Spleen (tissue), 11 donors: ENCODE measurements at regions not wholly inside any gene's neighbourhood (a gene's known extent, or its start where the extent isn't known, plus 50 kb on each side); places are given as distances from the start of the nearest gene placed in this dataset.
"Not testable (repeated sequence)": the region's sequence is repeated elsewhere in the genome, so short reads cannot be mapped to it uniquely, and the experiment has no call there.

Experiments used
- DNase-seq: peaks from one replicate; pipeline ENCODE4 v3.0.0-alpha.2; 2020
- H3K27ac ChIP-seq, 8 donors: fragments of 200-600 bp; sonication (generic) in 7 of 8; 1 replicate in 4 of 8; 2 replicates in 4 of 8; pipeline versions ENCODE4 v1.5.0 to v1.8.0; 2016 to 2021; ENCODE audit warnings: inconsistent platforms in 4 of 8, mild to moderate bottlenecking in 4 of 8, moderate library complexity in 1 of 8
- H3K27me3 ChIP-seq, 7 donors: fragments of 200-600 bp; sonication (generic) in 6 of 7; replicated peaks in 1 of 7; 1 replicate in 4 of 7; 2 replicates in 3 of 7; pipeline versions ENCODE4 v1.5.0 to v1.8.0; 2016 to 2021; ENCODE audit warnings: inconsistent platforms in 3 of 7, mild to moderate bottlenecking in 1 of 7
- H3K36me3 ChIP-seq, 6 donors: fragments of 200-600 bp; sonication (generic) in 5 of 6; 1 replicate in 4 of 6; 2 replicates in 2 of 6; pipeline versions ENCODE4 v1.5.0 to v1.8.0; 2016 to 2021; ENCODE audit warnings: inconsistent platforms in 2 of 6
- H3K4me1 ChIP-seq, 6 donors: fragments of 200-600 bp; sonication (generic) in 5 of 6; 1 replicate in 3 of 6; 2 replicates in 3 of 6; pipeline versions ENCODE4 v1.5.0 to v1.8.0; 2016 to 2021; ENCODE audit warnings: inconsistent platforms in 3 of 6
- H3K4me3 ChIP-seq, 8 donors: fragments of 200-600 bp; sonication (generic) in 7 of 8; 1 replicate in 4 of 8; 2 replicates in 4 of 8; pipeline versions ENCODE4 v1.5.0 to v1.8.0; 2016 to 2021; ENCODE audit warnings: inconsistent platforms in 4 of 8, mild to moderate bottlenecking in 4 of 8, moderate library complexity in 2 of 8
- H3K9me3 ChIP-seq, 8 donors: fragments of 200-600 bp; sonication (generic) in 7 of 8; 1 replicate in 4 of 8; 2 replicates in 4 of 8; pipeline versions ENCODE4 v1.5.0 to v1.8.0; 2016 to 2021; ENCODE audit warnings: inconsistent platforms in 4 of 8
- CTCF ChIP-seq, 11 experiments: fragments of 200-600 bp in 7 of 11; fragments of 450-650 bp in 4 of 11; sonication (generic) in 4 of 11; IDR thresholded peaks in 8 of 11; conservative IDR thresholded peaks in 3 of 11; 1 replicate in 7 of 11; 2 replicates in 4 of 11; pipeline versions ENCODE4 v1.4.0 to v1.8.0; 2016 to 2021; ENCODE audit warnings: antibody characterized with exemption in 11 of 11, inconsistent platforms in 4 of 11, mild to moderate bottlenecking in 1 of 11
- POLR2A ChIP-seq, 3 donors: fragments of 450-650 bp; IDR thresholded peaks; one replicate each; pipeline ENCODE4 v1.5.1; 2017; ENCODE audit warnings: antibody characterized with exemption in 3 of 3, mild to moderate bottlenecking in 1 of 3
- POLR2AphosphoS5 ChIP-seq, 3 donors: sonication (generic); formaldehyde crosslinking; IDR thresholded peaks; one replicate each; pipeline ENCODE4 v1.5.1; 2017; ENCODE audit warnings: antibody characterized with exemption in 3 of 3
- WGBS, 5 donors: extraction: QIAGEN DNeasy Blood & Tissue Kit in 3 of 5; methylation state at CpG; one replicate each; pipeline versions ENCODE4 v1.1.5 to v1.1.7; 2013 to 2018; 5-methylcytosine and 5-hydroxymethylcytosine counted together
- intact Hi-C: fragments of 100-400 bp; cut with DNase I; formaldehyde crosslinking; loops from one replicate; pipeline ENCODE4 v1.15.0; 2023; ENCODE audit warnings: low total_unique reads
- donor health status: healthy with polysubstance abuse.
- donor health status: DM: no; HTN: no; CAD: no; lungs with moderate emphysema.
- donor health status: DM: no; HTN: no; CAD: no.
- donor health status: Bipolar disorder and iron deficiency.
- donor health status: healthy.
- donor health status: DM: no; HTN: no; CAD: no.
- donor health status: DM: yes; HTN: yes; CAD: no.

- Histone ChIP-seq H3K27ac (no peak overlapping the region), H3K27me3 (peaks cover 0 to 37% (median 0%) of the 10 kb centered on the region in 7 donors), H3K36me3 (no peaks in the 10 kb centered on the region), H3K4me1 (peaks cover 0 to 12% (median 0%) of the 10 kb centered on the region in 6 donors), H3K9me3 (no peaks in the 10 kb centered on the region), H3K4me3 (no peak overlapping the region)
- WGBS, 5 donors: 89 to 93% (median 90%) methylated on average over 3 of the region's 3 CpGs
- TF ChIP-seq CTCF (IDR thresholded peaks at IDR 0.05 in 8 of 11, conservative IDR thresholded peaks at IDR 0.05 in 3 of 11) (no peak), POLR2A (IDR thresholded peaks at IDR 0.05) (no peak)
- DNase-seq: no peak
- intact Hi-C loops: no loop called here
These were observed 124.4 kb upstream of the VPREB1 start for GRCh38 chr22:22120160-22120559.

- intact Hi-C loops: no loop called here
- H3K27ac ChIP-seq: peak overlapping the region in 4 of 8 donors; percentile 78 to 84 (median 83)
- TF ChIP-seq CTCF (IDR thresholded peaks at IDR 0.05 in 8 of 11, conservative IDR thresholded peaks at IDR 0.05 in 3 of 11) (no peak), POLR2AphosphoS5 (IDR thresholded peaks at IDR 0.05) (no peak), POLR2A (IDR thresholded peaks at IDR 0.05) (no peak)
- no peaks in the 10 kb centered on the region for H3K36me3 ChIP-seq
- peaks cover 0 to 33% (median 0%) of the 10 kb centered on the region in 7 donors for H3K27me3 ChIP-seq
- peaks cover 0 to 12% (median 0%) of the 10 kb centered on the region in 6 donors for H3K4me1 ChIP-seq
- 55 to 91% (median 76%) methylated on average over 1 of the region's 1 CpG for WGBS, 5 donors
- H3K9me3 ChIP-seq: no peaks in the 10 kb centered on the region
- no peak for DNase-seq
- H3K4me3 ChIP-seq: no peak overlapping the region
These were observed 125.6 kb upstream of the VPREB1 start for GRCh38 chr22:22118987-22119386.

GRCh38 chr22:22117864-22118544 is 126.6 kb upstream of the VPREB1 start:
- intact Hi-C loops: not testable (repeated sequence)
- H3K27me3 ChIP-seq: peaks cover 0 to 30% (median 0%) of the 10 kb centered on the region in 7 donors

GRCh38 chr22:22116997-22117770 is 127.4 kb upstream of the VPREB1 start:
- H3K4me3 ChIP-seq: peak overlapping the region in 5 of 8 donors; percentile 20 to 64 (median 36)
- WGBS, 5 donors: 56 to 79% (median 61%) methylated on average over 5 to 41 of the region's 44 CpGs
- peaks cover 0 to 27% (median 1%) of the 10 kb centered on the region in 6 donors for H3K4me1 ChIP-seq
- H3K36me3 ChIP-seq, H3K9me3 ChIP-seq, intact Hi-C loops: not testable (repeated sequence)
- H3K27ac ChIP-seq: peak overlapping the region in 5 of 8 donors; percentile 55 to 84 (median 78)
- peak in 1 of 3 donors; percentile 14 for TF ChIP-seq POLR2AphosphoS5 (IDR thresholded peaks at IDR 0.05)
- DNase-seq: peak; percentile 88
- peaks cover 0 to 30% (median 0%) of the 10 kb centered on the region in 7 donors for H3K27me3 ChIP-seq

More at GRCh38 chr22:22117864-22118544, 126.6 kb upstream of the VPREB1 start:
- Histone ChIP-seq H3K4me3 (peak overlapping the region in 6 of 8 donors; percentile 20 to 64 (median 32)), H3K27ac (peak overlapping the region in 7 of 8 donors; percentile 55 to 84 (median 78)), H3K4me1 (peaks cover 0 to 19% (median 0%) of the 10 kb centered on the region in 6 donors)
- H3K36me3 ChIP-seq, H3K9me3 ChIP-seq: not testable (repeated sequence)
- peak; percentile 86 for DNase-seq
- WGBS, 5 donors: 13 to 46% (median 32%) methylated on average over 18 to 54 of the region's 54 CpGs
- peak in 1 of 3 donors; percentile 46 for TF ChIP-seq POLR2AphosphoS5 (IDR thresholded peaks at IDR 0.05)

- Histone ChIP-seq H3K27me3 (peaks cover 0 to 30% (median 0%) of the 10 kb centered on the region in 7 donors), H3K4me3 (no peak overlapping the region), H3K9me3 (no peaks in the 10 kb centered on the region), H3K27ac (no peak overlapping the region), H3K4me1 (peaks cover 0 to 50% (median 18%) of the 10 kb centered on the region in 6 donors), H3K36me3 (no peaks in the 10 kb centered on the region)
- DNase-seq: no peak
- no peak for TF ChIP-seq POLR2A (IDR thresholded peaks at IDR 0.05)
- TF ChIP-seq CTCF (IDR thresholded peaks at IDR 0.05 in 8 of 11, conservative IDR thresholded peaks at IDR 0.05 in 3 of 11): no peak
- TF ChIP-seq POLR2AphosphoS5 (IDR thresholded peaks at IDR 0.05): no peak
- intact Hi-C loops: no loop called here
These were observed 130.9 kb upstream of the VPREB1 start for GRCh38 chr22:22113701-22114100.
